GM10266 (cell line): ENCODE measurements at regions not wholly inside any gene's neighbourhood (a gene's known extent, or its start where the extent isn't known, plus 50 kb on each side); places are given as distances from the start of the nearest gene placed in this dataset.

Experiments
- DNase-seq: peaks from one replicate; pipeline ENCODE4 v3.0.0; 2012; ENCODE audit errors: extremely low spot score
- TF ChIP-seq, protein P1 (sequence below): IDR thresholded peaks from 2 replicates; pipeline ENCODE4 v1.5.1; 2012; ENCODE audit warnings: mild to moderate bottlenecking, low read depth; ENCODE audit not compliant: control insufficient read depth, insufficient read depth; ENCODE audit errors: missing control alignments

- TF ChIP-seq, protein P1, sequence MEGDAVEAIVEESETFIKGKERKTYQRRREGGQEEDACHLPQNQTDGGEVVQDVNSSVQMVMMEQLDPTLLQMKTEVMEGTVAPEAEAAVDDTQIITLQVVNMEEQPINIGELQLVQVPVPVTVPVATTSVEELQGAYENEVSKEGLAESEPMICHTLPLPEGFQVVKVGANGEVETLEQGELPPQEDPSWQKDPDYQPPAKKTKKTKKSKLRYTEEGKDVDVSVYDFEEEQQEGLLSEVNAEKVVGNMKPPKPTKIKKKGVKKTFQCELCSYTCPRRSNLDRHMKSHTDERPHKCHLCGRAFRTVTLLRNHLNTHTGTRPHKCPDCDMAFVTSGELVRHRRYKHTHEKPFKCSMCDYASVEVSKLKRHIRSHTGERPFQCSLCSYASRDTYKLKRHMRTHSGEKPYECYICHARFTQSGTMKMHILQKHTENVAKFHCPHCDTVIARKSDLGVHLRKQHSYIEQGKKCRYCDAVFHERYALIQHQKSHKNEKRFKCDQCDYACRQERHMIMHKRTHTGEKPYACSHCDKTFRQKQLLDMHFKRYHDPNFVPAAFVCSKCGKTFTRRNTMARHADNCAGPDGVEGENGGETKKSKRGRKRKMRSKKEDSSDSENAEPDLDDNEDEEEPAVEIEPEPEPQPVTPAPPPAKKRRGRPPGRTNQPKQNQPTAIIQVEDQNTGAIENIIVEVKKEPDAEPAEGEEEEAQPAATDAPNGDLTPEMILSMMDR = no peak
- no peak for DNase-seq
Measured at GRCh38 chr11:116481126-116481675, 291.6 kb downstream of the BUD13 start.

DNA sequence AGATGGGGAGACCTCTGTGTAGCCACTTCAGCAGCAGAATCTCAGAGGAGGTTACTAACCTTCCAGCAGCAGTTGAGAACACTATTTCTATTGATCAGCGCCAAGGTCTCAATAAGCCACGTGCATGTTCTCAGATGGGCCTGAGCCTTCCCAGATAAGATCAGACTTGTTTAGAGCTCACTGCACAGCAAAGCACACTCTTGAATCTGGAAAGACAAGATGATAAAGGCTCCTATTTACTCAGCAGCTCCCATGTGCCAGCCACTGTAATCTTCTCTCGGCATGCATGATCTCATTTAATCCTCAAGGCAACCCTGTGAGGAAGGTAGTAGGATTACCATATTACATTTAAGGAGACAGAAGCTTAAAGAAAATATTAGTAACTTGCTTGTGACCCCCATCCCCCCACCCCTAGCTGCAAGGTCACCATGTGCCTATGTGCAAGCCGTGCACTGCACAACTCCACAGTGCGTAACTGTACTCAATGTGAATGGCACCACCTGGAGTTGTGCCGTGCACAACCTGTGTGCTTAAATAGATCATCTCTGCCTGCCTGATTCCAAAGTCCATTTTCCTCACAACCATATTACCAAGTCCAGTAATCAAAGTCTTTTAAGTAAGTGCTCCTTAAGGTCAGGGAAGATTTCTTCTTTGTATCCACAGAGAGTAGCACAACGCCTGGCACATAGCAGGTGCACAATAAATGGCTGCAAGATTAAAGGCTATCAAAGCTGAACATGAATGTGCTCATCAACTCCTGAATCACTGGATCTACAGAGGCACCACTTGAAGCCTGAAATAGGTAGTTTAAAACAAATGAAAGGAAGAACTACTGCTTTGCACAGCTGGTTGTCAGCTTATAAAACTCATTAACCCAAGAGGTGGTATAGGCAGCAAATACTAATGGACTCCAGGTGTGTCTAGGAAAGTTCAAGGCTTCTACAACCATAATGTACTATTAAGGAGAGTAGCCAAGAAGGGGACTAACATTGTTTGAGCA lies 293.8 kb downstream of the BUD13 start:
- TF ChIP-seq, protein P1 = no peak
- no peak for DNase-seq

DNA sequence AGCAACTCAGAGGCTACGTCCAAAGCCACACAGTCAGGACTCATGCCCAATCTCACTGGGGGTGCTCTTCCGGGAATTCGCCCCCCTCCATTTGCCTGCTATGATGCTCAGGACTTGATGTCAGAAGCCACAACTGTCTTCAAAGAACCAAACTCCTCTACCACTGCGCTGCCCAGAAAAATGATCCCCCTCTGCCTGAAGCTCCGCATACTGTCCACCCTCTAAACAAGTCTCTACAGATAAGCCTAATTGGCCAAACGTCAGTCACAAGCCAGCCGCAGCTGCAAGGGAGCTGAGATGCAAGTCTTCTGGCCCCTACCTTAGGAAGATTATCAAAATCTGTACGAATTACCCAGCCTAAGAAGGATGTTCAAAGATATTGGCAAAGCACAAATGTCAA lies 294.6 kb downstream of the BUD13 start:
- no peak for DNase-seq

DNA sequence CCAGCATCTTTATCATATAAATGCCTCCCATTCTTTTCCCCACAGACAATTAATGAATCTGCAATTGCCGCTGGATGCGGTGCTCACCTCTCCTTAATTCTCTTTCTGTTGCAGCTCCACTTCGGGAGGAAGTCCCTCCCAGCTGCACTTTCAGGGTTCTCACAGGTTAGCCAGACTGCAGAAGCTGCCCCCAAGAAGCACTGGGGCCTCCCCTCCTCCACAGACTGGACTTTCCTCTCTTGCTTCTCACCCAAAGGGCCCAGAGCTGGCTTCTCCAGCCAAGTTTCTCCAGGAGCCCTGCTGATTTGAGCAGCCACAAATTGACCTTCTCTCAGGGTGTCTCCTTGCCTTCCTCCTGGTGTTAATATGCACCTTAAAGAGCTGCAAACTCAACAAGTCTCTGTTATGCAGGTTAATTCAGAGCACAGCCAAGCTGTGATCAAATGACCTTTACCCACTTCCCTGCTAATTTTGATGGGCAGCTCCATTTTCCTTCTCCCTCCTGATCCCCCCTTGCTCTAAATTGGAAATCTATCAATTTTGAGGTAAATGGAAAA lies 298.9 kb downstream of the BUD13 start:
- no peak for DNase-seq
- TF ChIP-seq, protein P1 = no peak

More for the DNA sequence above, 294.6 kb downstream of the BUD13 start:
- TF ChIP-seq, protein P1 = no peak

- TF ChIP-seq, protein P1 = no peak
- no peak for DNase-seq
Measured at GRCh38 chr11:116473206-116473769, 299.5 kb downstream of the BUD13 start.

DNA sequence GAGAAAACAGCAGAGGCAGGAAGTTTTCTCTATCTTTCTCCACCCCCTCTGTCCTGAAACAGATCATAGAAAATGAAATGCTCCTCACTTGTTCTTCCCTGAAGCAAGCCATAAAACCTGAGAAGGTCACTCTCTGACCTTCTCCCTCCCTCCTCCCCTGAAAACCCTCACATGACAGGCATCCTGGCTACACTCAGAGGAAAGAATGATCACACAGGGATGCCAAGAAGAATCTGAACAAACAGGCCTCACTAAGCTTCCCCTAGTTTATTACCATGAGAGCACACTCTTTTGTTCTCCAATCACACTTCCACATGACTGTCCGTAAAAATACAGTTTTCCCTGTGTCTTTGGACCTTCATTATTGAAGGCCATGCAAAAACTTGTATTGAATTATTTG lies 300.1 kb downstream of the BUD13 start:
- no peak for DNase-seq
- TF ChIP-seq, protein P1 = no peak
